Upper lobe of right lung (tissue), 1 donor: ENCODE measurements at regions not wholly inside any gene's neighbourhood (a gene's known extent, or its start where the extent isn't known, plus 50 kb on each side); places are given as distances from the start of the nearest gene placed in this dataset.

Experiments used
- ATAC-seq: fragments of 200-7000 bp; cut with Tn5 transposase; one replicate; pipeline ENCODE4 v1.9.1; 2020; ENCODE audit warnings: mild to moderate bottlenecking, moderate library complexity
- DNase-seq: peaks from one replicate; pipeline ENCODE4 v3.0.0-alpha.2; 2020
- H3K27ac ChIP-seq: fragments of 200-600 bp; one replicate; pipeline ENCODE4 v1.8.0; 2022
- H3K27me3 ChIP-seq: fragments of 200-600 bp; one replicate; pipeline ENCODE4 v1.8.0; 2022; ENCODE audit warnings: mild to moderate bottlenecking
- H3K36me3 ChIP-seq: fragments of 200-600 bp; one replicate; pipeline ENCODE4 v1.8.0; 2022
- H3K4me1 ChIP-seq: fragments of 200-600 bp; one replicate; pipeline ENCODE4 v1.8.0; 2022
- H3K4me3 ChIP-seq: fragments of 200-600 bp; one replicate; pipeline ENCODE4 v1.8.0; 2022; ENCODE audit warnings: mild to moderate bottlenecking
- H3K9me3 ChIP-seq: fragments of 200-600 bp; one replicate; pipeline ENCODE4 v1.8.0; 2022
- CTCF ChIP-seq: fragments of 200-600 bp; IDR thresholded peaks from one replicate; pipeline ENCODE4 v1.8.0; 2022; ENCODE audit warnings: antibody characterized with exemption
- intact Hi-C: fragments of 100-400 bp; cut with DNase I; formaldehyde crosslinking; loops from one replicate; pipeline ENCODE4 v1.11.0; 2022
- donor health status: DM: no; HTN: yes; CAD: no; lungs with severe emphysema.

DNA sequence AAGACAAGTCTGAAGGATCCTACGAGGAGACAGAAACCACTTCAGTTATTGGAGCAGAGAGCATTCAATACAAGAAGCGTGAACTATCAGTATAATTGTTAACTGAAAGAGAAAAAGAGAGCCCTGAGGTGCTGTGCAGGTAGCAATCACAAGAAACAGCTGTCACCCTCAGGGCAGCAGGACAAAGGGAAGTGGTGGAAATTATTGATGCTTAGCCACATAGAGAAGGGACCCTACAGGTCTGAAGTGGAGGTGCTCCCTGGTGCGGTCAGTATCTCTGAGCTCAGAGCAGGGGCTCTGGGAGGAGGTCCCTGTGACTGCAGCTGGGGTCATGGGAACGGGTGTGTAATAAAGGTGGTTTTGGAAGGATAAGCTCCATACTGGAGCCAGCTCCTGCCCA lies 97.8 kb upstream of the KLF6 start:
- DNase-seq, result no peak
- Histone ChIP-seq H3K4me3 (no peak overlapping the region), H3K4me1 (peaks cover 22% of the 10 kb centered on the region), H3K36me3 (no peaks in the 10 kb centered on the region), H3K27me3 (no peaks in the 10 kb centered on the region), H3K9me3 (no peaks in the 10 kb centered on the region), H3K27ac (no peak overlapping the region)
- intact Hi-C loops, result no loop called here
- TF ChIP-seq CTCF, result no peak
- ATAC-seq, result no peak

DNA sequence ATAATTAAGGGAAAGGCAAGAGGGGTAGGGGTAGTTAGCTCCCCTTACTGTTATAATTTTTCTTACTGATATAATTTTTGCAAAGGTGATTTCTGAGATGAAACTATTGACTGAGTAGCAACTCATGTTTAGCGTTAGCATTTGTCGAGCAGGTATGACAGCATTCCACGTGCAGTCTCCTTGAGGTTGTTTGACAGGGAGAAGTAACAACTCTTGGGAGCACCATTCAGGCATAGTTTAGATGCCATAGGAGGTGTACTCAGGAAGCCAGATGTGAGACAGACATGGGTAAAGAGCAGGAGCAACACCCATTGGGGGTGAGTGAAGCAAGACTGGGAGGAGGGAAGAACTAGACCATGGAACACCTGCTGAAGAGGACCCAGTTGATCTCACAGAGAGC lies 96.6 kb upstream of the KLF6 start:
- intact Hi-C loops, result no loop called here
- peak; percentile 89 for ATAC-seq
- no peak for DNase-seq
- H3K27ac ChIP-seq, result no peak overlapping the region
- peaks cover 15% of the 10 kb centered on the region for H3K4me1 ChIP-seq
- no peaks in the 10 kb centered on the region for H3K36me3 ChIP-seq
- TF ChIP-seq CTCF, result no peak
- H3K27me3 ChIP-seq, result no peaks in the 10 kb centered on the region
- H3K9me3 ChIP-seq, result no peaks in the 10 kb centered on the region
- H3K4me3 ChIP-seq, result no peak overlapping the region

- no peaks in the 10 kb centered on the region for H3K27me3 ChIP-seq
- no peaks in the 10 kb centered on the region for H3K36me3 ChIP-seq
- DNase-seq, result no peak
- intact Hi-C loops, result no loop called here
- H3K4me3 ChIP-seq, result no peak overlapping the region
- TF ChIP-seq CTCF, result no peak
- peak overlapping the region; percentile 48 for H3K27ac ChIP-seq
- H3K4me1 ChIP-seq, result peaks cover 14% of the 10 kb centered on the region
- no peak for ATAC-seq
- H3K9me3 ChIP-seq, result no peaks in the 10 kb centered on the region
Measured at GRCh38 chr10:3879073-3879472, 94.1 kb upstream of the KLF6 start.

DNA sequence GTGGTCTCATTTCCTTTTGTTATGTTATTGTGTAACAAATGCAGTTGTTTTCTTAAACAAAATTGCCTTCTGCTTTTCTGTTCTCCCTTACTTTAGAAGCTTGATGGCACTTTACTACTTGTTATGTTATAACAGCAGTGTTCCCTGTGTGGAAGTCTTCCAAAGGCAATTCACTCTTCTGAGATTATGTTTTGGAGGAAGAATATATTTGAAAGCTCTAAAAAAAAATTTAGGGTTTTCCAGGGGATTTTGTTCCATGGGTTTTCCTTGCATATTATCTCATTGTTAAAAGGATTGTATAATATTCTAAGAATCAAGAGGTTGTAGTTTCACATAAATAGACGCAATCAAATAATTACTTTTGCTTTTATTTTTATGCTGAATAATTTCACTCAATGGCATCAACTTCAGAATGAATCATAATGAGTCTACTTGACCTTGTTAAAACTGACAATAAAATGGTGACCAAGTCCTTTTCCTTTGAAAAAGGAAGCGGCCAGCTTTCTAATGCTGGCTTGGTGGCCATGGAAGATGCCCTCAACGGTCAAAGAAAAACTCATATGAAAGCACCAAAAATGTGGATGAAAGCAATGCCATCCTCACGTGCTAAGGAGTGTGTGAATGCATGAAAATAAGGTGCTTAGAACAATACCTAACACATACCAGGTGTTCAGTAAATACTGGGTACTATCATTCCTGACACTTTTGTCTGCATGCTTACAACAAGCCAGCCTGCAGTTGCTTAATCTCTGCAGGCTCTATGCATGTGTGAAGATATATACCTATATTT lies 92.4 kb upstream of the KLF6 start:
- peaks cover 18% of the 10 kb centered on the region for H3K4me1 ChIP-seq
- H3K36me3 ChIP-seq, result no peaks in the 10 kb centered on the region
- ATAC-seq (no peak), DNase-seq (no peak)
- H3K9me3 ChIP-seq, result no peaks in the 10 kb centered on the region
- no peak overlapping the region for H3K4me3 ChIP-seq
- intact Hi-C loops, result no loop called here
- TF ChIP-seq CTCF, result no peak
- H3K27me3 ChIP-seq, result no peaks in the 10 kb centered on the region
- H3K27ac ChIP-seq, result peak overlapping the region; percentile 81

DNA sequence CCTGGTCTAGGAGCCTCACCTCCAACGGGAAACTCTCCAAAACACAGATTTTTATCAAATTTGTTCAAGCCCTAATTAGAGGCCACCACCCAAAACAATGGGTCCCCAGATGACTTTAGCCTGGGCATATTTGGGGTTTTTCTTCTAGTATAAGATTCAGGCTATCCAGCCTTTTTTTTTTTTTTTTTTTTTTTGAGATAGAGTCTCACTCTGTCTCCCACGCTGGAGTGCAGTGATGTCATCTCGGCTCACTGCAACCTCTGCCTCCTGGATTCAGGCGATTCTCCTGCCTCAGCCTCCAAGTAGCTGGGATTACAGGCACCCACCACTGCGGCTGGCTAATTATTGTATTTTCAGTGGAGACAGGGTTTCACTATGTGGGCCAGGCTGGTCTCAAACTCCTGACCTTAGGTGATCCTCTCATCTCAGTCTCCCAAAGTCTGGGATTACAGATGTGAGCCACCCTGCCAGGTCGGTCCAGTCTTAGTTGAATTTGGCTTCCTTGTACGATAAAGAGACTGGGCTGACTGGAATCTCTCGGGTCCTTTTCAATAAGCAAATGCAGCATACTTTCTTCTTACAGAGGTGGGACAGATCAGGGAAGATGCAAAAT lies 91.4 kb upstream of the KLF6 start:
- DNase-seq, result no peak
- H3K4me3 ChIP-seq, result no peak overlapping the region
- no peak for ATAC-seq
- H3K9me3 ChIP-seq, result no peaks in the 10 kb centered on the region
- peaks cover 18% of the 10 kb centered on the region for H3K4me1 ChIP-seq
- H3K27me3 ChIP-seq, result no peaks in the 10 kb centered on the region
- intact Hi-C loops, result no loop called here
- no peaks in the 10 kb centered on the region for H3K36me3 ChIP-seq
- TF ChIP-seq CTCF, result no peak
- peak overlapping the region; percentile 81 for H3K27ac ChIP-seq
